ENCODE measurements at regions not wholly inside any gene's neighbourhood (a gene's known extent, or its start where the extent isn't known, plus 50 kb on each side); places are given as distances from the start of the nearest gene placed in this dataset.

DNA sequence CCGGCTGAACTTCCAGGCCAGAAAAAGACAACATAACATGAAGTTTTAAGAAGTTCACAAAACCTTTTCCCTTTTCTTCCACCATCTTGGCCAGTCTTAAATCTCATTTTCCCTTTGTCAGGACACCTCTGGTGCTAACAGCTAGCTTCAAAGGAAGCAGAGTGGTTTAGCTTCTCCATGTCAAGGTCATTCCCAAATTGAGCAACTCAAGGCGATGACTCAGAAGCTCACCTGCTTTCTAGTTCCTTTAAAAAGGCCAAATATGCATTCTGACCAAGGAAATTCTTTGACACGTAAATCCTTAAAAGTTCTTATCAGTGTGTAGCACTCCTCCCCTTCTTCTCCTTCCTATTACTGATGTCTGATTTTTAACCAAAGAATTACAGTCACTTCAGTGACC, 69.6 kb upstream of the VGLL2 start:
- TF ChIP-seq, protein P1, sequence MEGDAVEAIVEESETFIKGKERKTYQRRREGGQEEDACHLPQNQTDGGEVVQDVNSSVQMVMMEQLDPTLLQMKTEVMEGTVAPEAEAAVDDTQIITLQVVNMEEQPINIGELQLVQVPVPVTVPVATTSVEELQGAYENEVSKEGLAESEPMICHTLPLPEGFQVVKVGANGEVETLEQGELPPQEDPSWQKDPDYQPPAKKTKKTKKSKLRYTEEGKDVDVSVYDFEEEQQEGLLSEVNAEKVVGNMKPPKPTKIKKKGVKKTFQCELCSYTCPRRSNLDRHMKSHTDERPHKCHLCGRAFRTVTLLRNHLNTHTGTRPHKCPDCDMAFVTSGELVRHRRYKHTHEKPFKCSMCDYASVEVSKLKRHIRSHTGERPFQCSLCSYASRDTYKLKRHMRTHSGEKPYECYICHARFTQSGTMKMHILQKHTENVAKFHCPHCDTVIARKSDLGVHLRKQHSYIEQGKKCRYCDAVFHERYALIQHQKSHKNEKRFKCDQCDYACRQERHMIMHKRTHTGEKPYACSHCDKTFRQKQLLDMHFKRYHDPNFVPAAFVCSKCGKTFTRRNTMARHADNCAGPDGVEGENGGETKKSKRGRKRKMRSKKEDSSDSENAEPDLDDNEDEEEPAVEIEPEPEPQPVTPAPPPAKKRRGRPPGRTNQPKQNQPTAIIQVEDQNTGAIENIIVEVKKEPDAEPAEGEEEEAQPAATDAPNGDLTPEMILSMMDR (IDR thresholded peaks at IDR 0.05), result no peak
- no peak for TF ChIP-seq POLR2A (IDR thresholded peaks at IDR 0.05)

Measured in heart left ventricle (tissue), 13 donors.